Gastrocnemius medialis (tissue), 4 donors: ENCODE measurements at regions not wholly inside any gene's neighbourhood (a gene's known extent, or its start where the extent isn't known, plus 50 kb on each side); places are given as distances from the start of the nearest gene placed in this dataset.
"Not testable (repeated sequence)": the region's sequence is repeated elsewhere in the genome, so short reads cannot be mapped to it uniquely, and the experiment has no call there.

ENCODE experiments used
- CTCF ChIP-seq, 5 experiments: fragments of 450-650 bp in 3 of 5; fragments of 200-600 bp in 2 of 5; sonication (generic) in 2 of 5; IDR thresholded peaks in 4 of 5; conservative IDR thresholded peaks in 1 of 5; 1 replicate in 4 of 5; 2 replicates in 1 of 5; pipeline ENCODE4 v1.5.1; 2016 to 2019; ENCODE audit warnings: antibody characterized with exemption in 5 of 5, mild to moderate bottlenecking in 3 of 5, moderate library complexity in 3 of 5
- POLR2A ChIP-seq, 2 donors: fragments of 450-650 bp; IDR thresholded peaks; one replicate each; pipeline ENCODE4 v1.6.1; 2017; ENCODE audit warnings: antibody characterized with exemption in 2 of 2, mild to moderate bottlenecking in 2 of 2, moderate library complexity in 2 of 2

- TF ChIP-seq CTCF (IDR thresholded peaks at IDR 0.05 in 4 of 5, conservative IDR thresholded peaks at IDR 0.05 in 1 of 5); POLR2A (IDR thresholded peaks at IDR 0.05): not testable (repeated sequence)
These were observed 79.4 kb upstream of the GNAZ start for GRCh38 chr22:22990711-22991505.
